OCI-LY1 (cell line): ENCODE measurements at regions not wholly inside any gene's neighbourhood (a gene's known extent, or its start where the extent isn't known, plus 50 kb on each side); places are given as distances from the start of the nearest gene placed in this dataset.

Experiments
- CTCF ChIP-seq: fragments of 200-600 bp; sonication (generic), shearing (Covaris generic); IDR thresholded peaks from 2 replicates; pipeline ENCODE4 v1.5.1; 2017; ENCODE audit warnings: mild to moderate bottlenecking, antibody characterized with exemption, low read length, moderate library complexity, mixed read lengths
- EZH2 ChIP-seq: fragments of 200-600 bp; sonication (generic), shearing (Covaris generic); IDR thresholded peaks from 2 replicates; pipeline ENCODE4 v1.8.0; 2017; ENCODE audit warnings: borderline replicate concordance, mixed run types, mild to moderate bottlenecking, antibody characterized with exemption, low read length, moderate library complexity, mixed read lengths

DNA sequence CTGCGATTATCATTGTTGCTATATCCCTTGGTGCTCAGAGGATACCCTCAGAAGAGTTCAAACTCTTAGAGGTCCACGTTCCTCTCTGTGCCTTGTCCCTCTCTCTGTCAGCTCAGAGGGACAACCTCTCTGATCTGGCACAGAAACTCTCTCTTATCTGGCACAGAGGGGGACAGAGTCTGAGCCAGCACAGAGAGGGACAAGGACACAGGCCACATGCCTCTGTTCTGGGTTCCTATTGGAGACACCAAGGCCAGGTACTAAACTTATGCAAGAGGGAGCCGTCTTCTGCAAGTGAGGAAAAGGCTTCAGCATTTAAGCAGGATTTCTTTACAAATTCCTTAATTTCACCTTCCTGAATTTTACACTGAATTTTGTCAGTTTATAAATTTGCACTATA lies 565.2 kb downstream of the TOX3 start:
- TF ChIP-seq CTCF (no peak), EZH2 (no peak)
